IMR-90 (cell line): ENCODE measurements at regions not wholly inside any gene's neighbourhood (a gene's known extent, or its start where the extent isn't known, plus 50 kb on each side); places are given as distances from the start of the nearest gene placed in this dataset.

Source experiments
- CEBPB ChIP-seq: IDR thresholded peaks from 2 replicates; pipeline ENCODE4 v1.6.1; 2012; ENCODE audit warnings: low read depth, low read length, improper control_type of control experiment
- MXI1 ChIP-seq: IDR thresholded peaks from 2 replicates; pipeline ENCODE4 v1.6.1; 2012; ENCODE audit warnings: low read depth, mild to moderate bottlenecking, low read length, moderate library complexity, borderline replicate concordance
- POLR2A ChIP-seq: IDR thresholded peaks from 2 replicates; pipeline ENCODE4 v1.6.1; 2012; ENCODE audit warnings: mild to moderate bottlenecking, low read depth, low read length
- SMC3 ChIP-seq: fragments of 150-350 bp; IDR thresholded peaks from 2 replicates; pipeline ENCODE4 v1.6.1; 2016; ENCODE audit warnings: low read depth, mild to moderate bottlenecking, antibody characterized with exemption, low read length, moderate library complexity
- TF ChIP-seq, protein P1 (sequence below): conservative IDR thresholded peaks from 2 replicates; pipeline ENCODE4 v1.5.1; 2012; ENCODE audit warnings: mild to moderate bottlenecking, low read depth, low read length, improper control_type of control experiment

DNA sequence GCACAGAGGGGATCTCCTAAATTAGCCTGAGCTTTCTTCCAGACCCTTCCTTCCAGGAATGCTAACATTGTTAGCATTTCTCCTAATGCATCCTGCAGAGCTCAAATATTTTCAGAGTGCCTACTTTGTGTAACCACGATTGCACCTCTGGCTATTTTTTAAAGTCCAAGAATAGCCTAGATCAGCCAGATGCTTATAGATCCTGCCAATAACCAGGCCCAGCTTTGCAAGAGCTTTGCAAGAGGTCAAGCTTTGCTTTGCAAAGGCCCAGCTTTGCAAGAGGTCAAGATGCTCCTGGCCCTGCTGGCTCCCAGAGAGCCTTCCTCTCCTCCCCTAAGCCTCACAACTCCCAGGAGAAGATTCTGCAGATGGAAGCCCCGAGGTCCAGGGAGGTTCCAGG lies 491.9 kb downstream of the MN1 start:
- TF ChIP-seq, protein P1, sequence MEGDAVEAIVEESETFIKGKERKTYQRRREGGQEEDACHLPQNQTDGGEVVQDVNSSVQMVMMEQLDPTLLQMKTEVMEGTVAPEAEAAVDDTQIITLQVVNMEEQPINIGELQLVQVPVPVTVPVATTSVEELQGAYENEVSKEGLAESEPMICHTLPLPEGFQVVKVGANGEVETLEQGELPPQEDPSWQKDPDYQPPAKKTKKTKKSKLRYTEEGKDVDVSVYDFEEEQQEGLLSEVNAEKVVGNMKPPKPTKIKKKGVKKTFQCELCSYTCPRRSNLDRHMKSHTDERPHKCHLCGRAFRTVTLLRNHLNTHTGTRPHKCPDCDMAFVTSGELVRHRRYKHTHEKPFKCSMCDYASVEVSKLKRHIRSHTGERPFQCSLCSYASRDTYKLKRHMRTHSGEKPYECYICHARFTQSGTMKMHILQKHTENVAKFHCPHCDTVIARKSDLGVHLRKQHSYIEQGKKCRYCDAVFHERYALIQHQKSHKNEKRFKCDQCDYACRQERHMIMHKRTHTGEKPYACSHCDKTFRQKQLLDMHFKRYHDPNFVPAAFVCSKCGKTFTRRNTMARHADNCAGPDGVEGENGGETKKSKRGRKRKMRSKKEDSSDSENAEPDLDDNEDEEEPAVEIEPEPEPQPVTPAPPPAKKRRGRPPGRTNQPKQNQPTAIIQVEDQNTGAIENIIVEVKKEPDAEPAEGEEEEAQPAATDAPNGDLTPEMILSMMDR: no peak
- TF ChIP-seq SMC3 (no peak), POLR2A (no peak), CEBPB (no peak), MXI1 (no peak)
